ENCODE measurements at regions not wholly inside any gene's neighbourhood (a gene's known extent, or its start where the extent isn't known, plus 50 kb on each side); places are given as distances from the start of the nearest gene placed in this dataset.
"Not testable (repeated sequence)": the region's sequence is repeated elsewhere in the genome, so short reads cannot be mapped to it uniquely, and the experiment has no call there.

DNA sequence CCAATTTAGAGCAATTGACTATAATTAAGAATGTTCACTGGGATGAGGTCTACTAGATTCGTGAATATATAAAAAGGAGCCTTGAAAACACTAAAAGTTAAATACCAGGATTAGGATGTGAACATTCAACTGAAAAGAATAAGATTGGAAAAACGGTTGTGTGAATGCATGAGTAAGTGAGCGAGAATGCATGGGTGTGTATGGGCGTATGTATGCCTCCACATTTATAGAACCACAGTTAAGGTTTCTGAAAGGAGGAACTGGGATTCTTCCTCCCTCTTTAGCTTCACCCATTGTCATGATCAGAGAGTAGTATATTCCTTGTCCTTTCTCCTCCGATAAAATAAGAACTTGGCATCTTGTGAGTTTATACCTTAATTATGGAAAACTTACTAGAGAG lies 151.1 kb upstream of the UBE2E3 start:
- no peak for DNase-seq

DNA sequence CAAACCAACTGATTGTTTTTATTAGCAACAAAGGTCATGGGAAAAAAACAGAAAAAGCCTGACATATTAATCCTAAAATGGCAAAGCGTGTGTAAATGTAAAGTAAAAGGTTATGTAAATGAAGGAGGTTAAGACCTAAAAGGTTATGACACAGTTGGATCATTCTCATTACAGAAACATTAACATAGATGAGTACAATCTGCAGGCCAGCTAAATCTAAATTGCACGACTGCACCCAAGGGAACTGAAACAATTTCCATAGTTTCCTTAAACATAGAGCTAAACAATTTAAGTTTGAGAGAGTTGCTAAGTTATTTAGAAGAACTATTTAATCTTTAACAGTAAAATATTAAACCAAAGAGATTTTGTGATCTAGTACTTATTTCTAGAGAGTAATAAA lies 151.6 kb upstream of the UBE2E3 start:
- no peak for DNase-seq

DNA sequence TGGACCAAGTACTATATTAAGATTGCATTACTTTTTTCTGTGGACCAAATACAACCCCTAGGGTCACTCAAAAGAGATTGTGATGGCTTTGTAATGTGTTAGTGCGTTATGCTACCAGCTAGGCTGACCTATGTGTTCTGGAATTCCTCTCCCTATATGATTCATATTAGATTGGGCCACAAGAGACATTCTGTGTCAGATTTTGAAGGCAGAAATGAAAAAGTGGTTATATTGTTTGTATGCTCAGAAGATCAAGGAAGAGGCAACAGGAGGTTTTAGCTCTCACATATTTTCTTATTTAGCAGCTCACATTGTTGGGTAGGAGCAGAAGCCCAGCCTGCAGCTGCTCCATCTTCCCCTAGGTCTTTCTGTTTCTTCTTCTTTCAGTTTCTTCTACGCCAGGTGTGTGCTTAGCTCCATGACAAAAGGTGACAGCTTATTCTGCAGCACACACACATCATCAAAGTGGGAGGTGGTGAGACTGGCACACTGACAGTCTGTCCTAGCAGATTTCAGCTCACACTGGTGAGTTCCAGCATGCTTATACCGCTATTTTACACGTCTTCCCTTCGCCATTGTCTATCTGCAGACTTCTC lies 156.8 kb upstream of the UBE2E3 start:
- DNase-seq = no peak

DNA sequence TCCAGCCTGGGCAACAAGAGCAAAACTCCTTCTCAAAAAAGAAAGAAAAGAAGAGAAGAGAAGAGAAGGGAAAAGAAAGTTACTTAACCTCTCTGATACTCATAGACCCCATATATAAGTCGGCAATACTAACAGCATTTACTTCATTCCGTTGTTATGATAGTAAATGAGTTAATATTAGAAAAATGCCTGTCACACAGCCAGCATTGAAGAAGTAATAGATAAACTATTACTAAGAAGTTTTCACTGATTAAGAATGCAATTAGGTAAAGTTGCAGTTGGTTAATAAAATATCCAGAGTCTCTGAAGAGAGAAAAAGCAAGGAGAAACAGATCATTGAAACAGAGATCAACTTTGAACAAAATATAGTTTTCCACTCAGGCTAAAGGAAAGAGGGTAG lies 161.3 kb upstream of the UBE2E3 start:
- DNase-seq = no peak

DNA sequence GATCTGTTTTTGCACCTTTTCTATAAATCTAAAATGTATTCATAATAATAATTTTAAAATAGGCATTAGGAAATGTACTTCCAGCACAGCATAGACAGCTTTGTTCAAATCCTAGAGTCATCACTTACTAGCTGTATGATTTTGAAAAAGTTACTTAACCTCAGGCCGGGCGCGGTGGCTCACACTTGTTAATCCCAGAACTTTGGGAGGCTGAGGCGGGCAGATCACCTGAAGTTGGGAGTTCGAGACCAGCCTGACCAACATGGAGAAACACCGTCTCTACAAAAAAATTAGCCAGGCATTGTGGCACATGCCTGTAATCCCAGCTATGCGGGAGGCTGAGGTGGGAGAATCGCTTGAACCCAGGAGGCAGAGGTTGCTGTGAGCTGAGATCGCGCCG lies 161.7 kb upstream of the UBE2E3 start:
- DNase-seq = not testable (repeated sequence)

DNA sequence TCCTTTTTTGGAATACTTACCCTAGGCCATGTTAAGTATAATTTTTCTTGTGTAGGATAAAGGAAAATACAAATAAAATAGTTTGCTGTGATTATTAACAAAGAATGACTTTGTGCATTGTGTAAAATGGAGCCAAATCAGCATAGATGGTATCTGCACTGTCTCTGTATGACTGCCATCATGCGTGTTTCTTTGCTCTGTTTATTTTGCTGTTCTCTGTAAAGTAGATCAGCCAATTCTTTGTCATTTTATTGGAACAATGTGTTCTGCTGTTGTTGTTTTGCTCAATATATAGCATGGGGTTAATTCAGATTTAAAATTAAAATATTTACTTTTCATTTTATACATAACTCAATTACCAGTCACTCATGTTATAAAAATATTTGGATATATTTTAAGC lies 181.3 kb upstream of the UBE2E3 start:
- DNase-seq = no peak

DNA sequence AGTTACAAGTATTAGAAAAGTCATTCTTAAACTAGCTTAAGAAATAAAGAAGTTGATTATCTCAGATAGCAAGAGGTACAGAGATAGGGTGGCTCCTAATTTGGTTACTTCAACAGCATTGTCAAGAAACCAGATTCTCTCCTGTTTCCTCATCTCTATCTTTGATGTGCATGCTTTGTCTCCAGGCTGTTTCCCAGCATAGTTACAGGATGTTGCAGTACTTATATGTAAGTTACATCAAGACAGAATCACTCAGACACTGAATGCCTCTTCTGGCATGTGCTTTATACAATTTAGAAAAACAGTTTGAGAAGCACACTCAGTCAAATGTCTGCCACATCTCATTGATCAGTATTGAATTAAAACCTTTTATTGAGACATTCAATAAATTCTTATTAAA lies 189.5 kb upstream of the UBE2E3 start:
- DNase-seq = no peak

DNA sequence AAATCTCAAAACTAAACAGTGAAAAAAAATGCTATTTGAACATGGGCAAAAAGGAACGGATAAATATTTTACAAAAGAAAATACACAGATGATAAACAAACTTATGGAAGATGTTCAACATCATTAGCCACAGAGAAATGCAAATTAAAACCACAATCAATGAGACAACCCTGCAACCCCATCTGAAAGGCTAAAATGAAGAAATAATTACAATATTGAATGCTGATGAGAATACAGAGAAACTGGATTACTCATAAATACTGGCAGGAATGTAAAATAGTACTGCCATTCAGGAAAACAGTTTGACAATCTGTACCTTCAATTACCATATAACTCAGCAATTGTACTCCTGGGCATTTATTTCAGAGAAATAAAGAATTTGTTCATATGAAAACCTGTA lies 193.1 kb upstream of the UBE2E3 start:
- DNase-seq = no peak

DNA sequence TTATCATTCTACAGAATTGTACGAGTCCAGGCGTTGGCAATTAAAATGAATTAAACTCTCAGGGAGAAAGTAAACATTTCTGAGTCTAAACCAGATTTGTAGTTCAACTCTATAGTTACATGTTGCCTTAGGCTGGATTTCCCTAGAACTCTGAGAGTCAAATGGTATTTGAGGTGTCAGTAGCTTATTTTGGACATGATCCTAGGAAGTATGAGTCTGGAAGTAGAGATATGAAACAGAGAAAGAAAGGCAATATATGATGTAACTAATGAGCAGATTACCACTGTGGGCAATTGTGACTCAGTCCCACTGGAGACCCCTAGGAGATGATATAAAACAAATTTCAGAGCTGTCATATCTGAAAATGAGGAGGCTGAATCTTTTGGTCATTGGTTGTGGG lies 199.1 kb upstream of the UBE2E3 start:
- DNase-seq = no peak

DNA sequence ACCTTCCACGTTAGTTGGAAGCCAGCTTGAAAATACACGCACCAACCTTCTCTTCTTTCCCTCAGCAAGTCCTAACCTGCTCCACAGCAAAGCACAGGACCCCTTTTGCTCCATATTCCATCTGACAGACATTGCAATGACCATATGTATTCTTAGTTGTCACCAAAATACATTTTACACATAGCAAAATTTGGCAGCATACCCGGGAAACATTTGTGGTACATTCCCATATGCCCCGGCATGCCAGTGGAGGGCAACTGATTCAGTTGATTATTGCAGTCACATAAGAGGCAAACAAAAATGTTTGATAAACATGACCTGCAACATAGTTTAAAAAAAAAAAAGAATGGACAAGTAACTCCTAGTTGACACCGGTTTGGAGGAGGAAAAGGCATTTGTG lies 202.1 kb upstream of the UBE2E3 start:
- no peak for DNase-seq

DNA sequence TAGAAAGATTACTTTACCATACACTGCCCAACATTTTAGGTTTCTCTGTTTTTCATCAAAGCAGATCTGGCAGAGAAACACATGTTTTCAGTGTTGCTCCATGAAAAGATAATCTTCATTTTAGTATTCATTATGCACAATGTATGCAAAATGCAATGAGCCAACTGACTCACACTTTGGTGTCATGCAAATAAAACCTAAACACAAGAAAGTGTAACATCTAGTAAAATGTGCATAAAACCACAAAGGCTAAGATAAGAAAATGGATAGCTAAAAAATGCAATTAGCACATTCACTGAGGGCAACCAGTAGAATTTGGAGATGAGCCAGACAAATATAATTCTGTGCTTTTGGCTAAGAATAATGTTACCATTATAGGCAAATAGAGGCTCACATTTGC lies 203.5 kb upstream of the UBE2E3 start:
- no peak for DNase-seq

DNA sequence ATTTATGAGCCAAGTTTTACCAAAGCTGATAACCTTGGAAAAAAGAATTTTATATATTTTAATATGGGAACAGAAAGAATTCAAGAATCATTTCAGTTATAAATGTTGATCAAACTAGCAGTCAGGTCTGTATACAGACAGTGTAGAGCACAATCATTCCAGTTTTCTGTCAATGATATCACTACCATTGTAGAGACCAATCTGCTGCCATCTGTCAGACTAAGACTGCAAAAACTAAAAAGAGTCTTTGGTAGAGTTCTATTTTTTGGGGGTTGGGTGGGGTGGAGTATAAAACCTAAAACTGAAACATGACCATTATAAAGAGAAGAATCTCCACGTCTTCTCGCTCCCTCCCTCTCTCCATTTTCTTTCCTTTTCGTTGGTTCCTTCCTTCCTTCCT lies 204.7 kb upstream of the UBE2E3 start:
- no peak for DNase-seq

DNA sequence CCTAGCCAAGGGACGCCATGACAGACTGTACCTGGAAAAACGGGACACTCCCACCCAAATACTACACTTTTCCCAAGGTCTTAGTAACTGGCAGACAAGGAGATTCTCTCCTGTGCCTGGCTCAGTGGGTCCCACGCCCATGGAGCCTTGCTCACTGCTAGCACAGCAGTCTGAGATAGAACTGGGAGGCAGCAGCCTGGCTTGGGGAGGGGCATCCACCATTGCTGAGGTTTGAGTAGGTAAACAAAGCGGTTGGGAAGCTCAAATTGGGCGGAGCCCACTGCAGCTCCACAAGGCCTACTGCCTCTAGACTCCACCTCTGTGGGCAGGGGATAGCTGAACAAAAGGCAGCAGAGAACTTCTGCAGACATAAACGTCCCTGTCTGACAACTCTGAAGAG lies 215.1 kb upstream of the UBE2E3 start:
- not testable (repeated sequence) for DNase-seq

DNA sequence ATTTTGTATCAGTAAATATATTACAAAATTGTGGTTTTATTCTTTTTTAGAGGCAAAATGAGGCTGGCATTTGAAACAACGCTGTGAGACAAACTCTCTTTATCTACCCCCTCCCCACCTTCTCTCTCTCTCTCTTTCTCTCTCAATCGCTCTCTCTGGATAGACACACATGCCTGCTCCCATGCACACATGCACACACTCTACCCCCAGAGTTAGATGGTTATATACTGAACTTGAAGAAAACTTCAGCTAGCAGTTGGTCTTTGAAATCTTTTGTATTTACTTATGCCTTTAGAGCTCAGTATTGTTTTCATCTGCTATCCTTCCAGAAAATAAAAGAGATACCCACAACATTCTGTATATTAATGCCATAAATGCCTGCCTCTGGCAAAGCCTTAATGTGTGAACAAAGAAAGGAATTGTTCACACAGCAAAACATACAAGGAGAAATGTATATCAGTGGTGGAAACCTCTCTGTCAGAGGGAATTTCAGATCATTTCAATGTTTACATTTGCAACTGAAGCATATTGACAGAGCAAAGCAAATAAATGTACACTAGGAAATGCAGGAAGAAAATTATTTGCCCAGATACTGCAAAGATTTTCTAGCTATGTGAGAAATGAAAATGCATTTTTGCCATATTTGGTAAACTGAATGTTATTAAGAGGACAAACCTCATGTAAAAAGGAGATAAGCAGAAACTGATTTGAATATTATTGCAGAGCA lies 217.0 kb upstream of the UBE2E3 start:
- DNase-seq = no peak

DNA sequence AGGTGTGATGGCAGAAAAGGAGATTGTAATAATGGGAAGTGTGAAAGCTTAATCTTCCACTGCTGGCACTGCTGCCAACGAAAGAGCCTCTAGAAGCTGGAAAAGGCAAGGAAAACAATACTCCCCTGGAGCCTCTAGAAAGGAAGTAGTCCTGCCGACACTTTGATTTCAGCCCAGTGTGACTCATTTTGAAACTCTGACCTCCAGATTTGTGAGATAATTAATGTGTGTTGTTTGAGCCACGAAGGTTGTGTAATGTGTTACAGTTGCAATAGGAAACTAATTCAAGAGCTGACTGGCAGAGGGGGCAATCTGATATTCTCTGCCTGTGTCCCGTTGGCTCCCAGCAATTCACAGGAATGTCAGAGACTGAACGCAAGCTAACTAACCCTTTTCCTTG lies 219.2 kb upstream of the UBE2E3 start:
- no peak for DNase-seq

DNA sequence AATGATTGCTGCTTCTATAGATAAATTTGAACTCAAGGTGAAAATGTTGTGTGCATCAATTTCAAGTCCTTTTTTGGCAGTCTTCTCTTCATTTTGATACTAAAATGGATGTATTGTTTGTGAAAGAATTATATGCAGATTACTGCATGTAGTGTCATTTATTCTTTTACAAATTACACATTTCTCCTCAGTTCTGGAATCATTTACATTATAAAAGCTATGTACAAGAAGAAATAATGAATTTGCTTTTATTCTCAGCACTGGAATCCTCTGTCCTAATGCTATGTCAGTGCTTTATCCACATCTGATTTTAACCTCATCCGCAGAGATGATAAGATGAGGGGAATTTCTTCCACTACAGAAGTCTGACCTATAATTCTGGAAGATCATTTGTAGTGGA lies 220.8 kb upstream of the UBE2E3 start:
- no peak for DNase-seq

DNA sequence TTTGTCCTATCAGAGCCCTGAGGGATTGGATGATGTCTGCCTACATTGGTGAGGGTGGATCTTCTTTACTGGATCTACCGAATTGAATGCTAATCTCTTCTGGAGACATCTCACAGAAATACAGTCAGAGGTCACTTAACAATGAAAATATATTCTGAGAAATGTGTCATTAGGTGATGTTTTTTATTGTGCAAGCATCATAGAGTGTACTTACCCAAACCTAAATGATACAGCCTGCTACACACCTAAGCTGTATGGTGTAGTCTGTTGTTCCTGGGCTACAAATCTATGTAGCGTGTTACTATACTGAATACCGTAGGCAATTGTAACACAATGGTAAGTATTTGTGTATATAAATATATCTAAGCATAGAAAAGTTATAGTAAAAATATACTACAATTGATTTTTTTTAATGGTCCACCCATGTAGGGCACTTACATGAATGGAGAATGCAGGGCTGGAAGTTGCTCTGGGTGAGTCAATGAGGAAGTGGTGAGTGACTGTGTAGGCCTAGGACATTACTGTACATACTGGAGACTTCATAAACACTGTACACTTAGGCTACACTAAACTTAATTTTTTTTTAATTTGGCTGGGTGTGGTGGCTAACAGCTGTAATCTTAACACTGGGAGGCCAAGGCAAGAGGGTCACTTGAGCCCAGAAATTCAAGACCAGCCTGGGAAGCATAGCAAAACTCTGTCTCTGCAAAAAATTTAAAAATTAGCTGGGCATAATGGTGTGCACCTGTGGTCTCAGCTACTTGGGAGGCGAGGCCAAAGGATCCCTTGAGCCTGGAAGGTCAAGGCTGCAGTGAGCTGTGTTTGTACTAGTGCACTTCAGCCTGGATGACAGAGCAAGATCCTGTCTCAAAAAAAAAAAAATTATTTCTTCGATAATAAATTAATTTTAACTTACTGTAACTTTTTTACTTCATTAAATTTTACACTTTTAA lies 226.3 kb upstream of the UBE2E3 start:
- no peak for DNase-seq

DNA sequence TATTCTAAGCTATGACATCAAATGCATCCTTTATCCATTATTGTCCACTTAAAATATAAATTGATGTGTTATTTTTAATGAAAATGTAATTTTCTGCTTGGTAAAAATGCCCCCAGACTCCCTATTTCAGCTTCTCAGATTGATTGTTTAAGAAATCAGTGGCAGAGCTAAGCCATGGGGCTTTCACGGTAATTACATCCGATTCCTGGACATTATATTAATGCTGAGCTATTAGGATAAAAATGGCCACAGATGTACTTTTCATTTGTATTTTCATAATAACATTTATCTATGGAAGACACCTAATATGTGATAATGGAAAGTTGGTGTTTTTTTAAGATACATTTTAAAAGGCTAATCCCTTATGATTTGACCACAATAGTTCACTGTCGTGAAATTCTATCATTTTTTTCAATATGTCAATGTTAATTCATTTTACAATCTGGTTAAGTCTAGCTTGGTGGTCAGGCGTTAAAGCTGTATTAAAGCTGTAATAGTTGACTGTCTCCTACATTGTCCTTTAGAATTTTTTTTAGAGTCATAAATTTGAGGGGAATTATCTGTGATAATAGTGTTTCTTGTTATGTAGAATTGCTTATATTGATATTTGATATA lies 229.0 kb upstream of the UBE2E3 start:
- no peak for DNase-seq

DNA sequence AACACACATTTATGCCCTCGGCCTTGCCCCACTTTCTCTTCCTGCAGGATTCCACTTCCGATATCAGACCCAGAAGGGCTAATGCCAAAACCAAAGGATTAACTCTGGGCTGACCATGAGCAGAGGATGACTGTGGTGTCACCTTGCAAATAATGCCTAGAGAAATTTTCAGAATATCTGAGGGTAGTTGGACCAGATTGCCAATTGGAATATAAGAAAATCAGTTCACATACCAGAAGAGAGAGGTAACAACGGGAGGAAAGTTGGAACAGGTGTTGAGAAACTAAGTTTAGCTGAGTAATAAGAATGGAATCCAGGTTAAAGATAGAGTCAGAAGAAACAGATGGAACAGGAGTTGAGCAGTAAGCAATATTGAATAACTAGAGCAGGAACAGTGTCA lies 232.7 kb upstream of the UBE2E3 start:
- no peak for DNase-seq

DNA sequence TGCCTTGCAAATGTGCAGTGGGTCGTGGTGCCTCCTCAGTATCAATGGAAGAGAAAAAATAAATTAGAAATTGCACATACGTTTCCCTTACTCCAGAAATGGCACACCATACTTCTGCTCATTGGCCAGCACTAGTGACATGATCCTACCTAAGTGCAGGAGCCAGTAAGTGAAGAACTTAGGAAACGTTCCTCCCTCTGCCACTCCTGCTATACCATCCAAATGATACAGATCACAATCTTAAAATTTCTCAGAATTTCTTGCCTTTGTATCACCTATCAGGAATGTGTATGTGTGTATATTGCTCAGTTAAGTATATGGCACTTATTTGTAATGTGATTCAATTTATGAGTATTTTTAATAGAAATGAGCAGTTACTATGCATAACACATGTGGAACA lies 237.0 kb upstream of the UBE2E3 start:
- DNase-seq = no peak

DNA sequence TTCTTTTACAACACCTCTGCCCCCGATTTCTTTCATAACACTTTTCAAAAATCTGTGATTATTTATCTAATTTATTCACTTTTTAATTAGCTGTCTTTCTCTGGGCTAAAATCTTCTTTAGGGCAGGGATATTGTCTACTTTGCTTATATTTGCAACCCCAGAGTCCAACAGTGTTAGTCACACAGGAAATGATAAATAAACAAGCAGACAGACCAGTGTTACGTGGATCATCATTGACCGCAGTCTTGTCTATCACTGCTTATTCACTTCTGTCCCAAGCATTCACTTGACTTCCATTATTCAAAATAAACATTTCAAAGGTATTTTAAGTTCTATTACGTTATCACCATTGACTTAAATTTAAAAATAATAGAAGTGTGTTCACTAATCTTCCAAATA lies 237.6 kb upstream of the UBE2E3 start:
- no peak for DNase-seq

DNA sequence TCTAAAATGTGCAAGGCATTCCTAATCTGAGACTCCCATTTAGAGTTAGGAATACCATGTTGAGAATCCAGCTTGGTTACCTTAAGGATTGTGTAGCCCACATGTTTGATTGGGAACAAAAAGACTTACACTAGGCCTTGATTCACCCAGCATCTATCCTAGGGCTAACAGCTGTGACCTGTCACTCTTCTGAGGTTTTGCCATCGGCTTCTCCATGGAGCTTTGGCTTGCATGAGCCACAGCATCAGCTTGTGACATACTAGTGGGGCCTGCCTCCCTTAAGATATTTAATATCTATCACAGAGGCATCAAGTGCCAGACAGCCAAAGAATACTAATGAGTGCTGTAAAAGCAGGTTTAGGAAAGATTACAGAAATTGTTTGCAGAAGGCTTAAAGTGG lies 241.3 kb upstream of the UBE2E3 start:
- DNase-seq = no peak

DNA sequence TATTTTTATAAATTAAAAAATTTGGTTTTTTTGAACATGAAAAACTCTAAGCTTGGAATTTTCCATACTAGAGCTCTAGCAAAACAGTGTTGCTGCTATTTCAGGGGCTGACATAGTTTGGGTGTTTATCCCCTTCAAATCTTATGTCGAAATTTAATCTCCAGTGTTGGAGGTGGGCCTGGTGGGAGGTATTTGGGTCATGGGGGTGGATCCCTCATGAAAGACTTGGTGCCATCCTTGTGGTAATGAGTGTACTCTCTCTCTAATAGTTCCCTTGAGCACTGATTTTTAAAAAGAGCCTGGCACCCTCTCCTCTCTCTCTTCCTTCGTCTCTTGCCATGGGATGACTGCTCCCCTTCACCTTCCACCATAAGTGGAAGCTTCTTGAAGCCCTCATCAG lies 244.6 kb upstream of the UBE2E3 start:
- DNase-seq = no peak

DNA sequence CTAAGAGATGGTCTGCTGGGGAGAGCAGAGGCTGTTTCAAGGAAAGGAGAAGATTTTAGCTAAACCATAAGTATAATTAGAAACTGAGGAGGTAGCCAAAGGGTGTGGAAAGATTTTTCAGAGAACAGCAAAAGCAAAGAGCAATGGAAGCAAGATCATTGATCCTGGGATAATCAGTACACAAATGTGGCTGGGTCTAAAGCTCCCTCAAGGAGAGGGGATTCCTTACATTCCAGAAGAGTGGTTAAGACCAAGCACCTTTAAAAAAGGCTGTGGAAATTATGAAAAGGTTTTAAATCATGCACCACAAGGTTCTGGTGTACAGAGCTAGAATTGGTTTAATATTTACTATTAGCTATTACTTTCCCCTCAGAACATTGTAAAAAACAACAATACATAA lies 246.0 kb upstream of the UBE2E3 start:
- no peak for DNase-seq

Measured in NCI-H1930 (cell line).